Liver (tissue), 3 donors: ENCODE measurements at regions not wholly inside any gene's neighbourhood (a gene's known extent, or its start where the extent isn't known, plus 50 kb on each side); places are given as distances from the start of the nearest gene placed in this dataset.

Experiments used
- HNF4G ChIP-seq: IDR thresholded peaks from 2 replicates; pipeline ENCODE4 v1.6.1; 2016; ENCODE audit warnings: antibody characterized with exemption
- REST ChIP-seq: IDR thresholded peaks from 2 replicates; pipeline ENCODE4 v1.6.1; 2016; ENCODE audit warnings: antibody characterized with exemption, mild to moderate bottlenecking
- RXRA ChIP-seq, 2 donors: IDR thresholded peaks; 2 replicates each; pipeline ENCODE4 v1.6.1; 2017 to 2018; ENCODE audit warnings: antibody characterized with exemption in 2 of 2, mild to moderate bottlenecking in 1 of 2
- TF ChIP-seq, protein P1 (sequence below): IDR thresholded peaks from 2 replicates; pipeline ENCODE4 v1.6.1; 2016; ENCODE audit warnings: antibody characterized with exemption
- TF ChIP-seq, protein P2 (sequence below): fragments of 150-350 bp; IDR thresholded peaks from 2 replicates; pipeline ENCODE4 v1.5.1; 2017; ENCODE audit warnings: improper control_type of control experiment, low read depth, low read length; ENCODE audit not compliant: missing input control
- TF ChIP-seq, protein P3 (sequence below): IDR thresholded peaks from 2 replicates; pipeline ENCODE4 v1.6.1; 2016; ENCODE audit warnings: antibody characterized with exemption
- donor health status: healthy.
- donor health status: healthy.

GRCh38 chr4:152244659-152245058 is 291.2 kb downstream of the FBXW7 start:
- TF ChIP-seq, protein P1, sequence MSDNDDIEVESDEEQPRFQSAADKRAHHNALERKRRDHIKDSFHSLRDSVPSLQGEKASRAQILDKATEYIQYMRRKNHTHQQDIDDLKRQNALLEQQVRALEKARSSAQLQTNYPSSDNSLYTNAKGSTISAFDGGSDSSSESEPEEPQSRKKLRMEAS: no peak
- no peak for TF ChIP-seq REST
- TF ChIP-seq, protein P2, sequence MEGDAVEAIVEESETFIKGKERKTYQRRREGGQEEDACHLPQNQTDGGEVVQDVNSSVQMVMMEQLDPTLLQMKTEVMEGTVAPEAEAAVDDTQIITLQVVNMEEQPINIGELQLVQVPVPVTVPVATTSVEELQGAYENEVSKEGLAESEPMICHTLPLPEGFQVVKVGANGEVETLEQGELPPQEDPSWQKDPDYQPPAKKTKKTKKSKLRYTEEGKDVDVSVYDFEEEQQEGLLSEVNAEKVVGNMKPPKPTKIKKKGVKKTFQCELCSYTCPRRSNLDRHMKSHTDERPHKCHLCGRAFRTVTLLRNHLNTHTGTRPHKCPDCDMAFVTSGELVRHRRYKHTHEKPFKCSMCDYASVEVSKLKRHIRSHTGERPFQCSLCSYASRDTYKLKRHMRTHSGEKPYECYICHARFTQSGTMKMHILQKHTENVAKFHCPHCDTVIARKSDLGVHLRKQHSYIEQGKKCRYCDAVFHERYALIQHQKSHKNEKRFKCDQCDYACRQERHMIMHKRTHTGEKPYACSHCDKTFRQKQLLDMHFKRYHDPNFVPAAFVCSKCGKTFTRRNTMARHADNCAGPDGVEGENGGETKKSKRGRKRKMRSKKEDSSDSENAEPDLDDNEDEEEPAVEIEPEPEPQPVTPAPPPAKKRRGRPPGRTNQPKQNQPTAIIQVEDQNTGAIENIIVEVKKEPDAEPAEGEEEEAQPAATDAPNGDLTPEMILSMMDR: no peak
- no peak for TF ChIP-seq RXRA (IDR thresholded peaks at IDR 0.05)
- TF ChIP-seq, protein P3, sequence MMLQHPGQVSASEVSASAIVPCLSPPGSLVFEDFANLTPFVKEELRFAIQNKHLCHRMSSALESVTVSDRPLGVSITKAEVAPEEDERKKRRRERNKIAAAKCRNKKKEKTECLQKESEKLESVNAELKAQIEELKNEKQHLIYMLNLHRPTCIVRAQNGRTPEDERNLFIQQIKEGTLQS: no peak
- no peak for TF ChIP-seq HNF4G
